Panc1 (cell line): ENCODE measurements at regions not wholly inside any gene's neighbourhood (a gene's known extent, or its start where the extent isn't known, plus 50 kb on each side); places are given as distances from the start of the nearest gene placed in this dataset.

ENCODE experiments used
- CTCF ChIP-seq: fragments of 450-650 bp; IDR thresholded peaks from 2 replicates; pipeline ENCODE4 v1.5.1; 2017; ENCODE audit warnings: mild to moderate bottlenecking
- POLR2AphosphoS5 ChIP-seq: IDR thresholded peaks from 2 replicates; pipeline ENCODE4 v1.6.1; 2012; ENCODE audit warnings: mild to moderate bottlenecking, low read depth, low read length, moderate library complexity

- TF ChIP-seq POLR2AphosphoS5 (no peak), CTCF (peak; percentile 83)
These were observed 851.0 kb downstream of the RAB28 start for GRCh38 chr4:12633053-12633651.
